ENCODE measurements at regions not wholly inside any gene's neighbourhood (a gene's known extent, or its start where the extent isn't known, plus 50 kb on each side); places are given as distances from the start of the nearest gene placed in this dataset.
"Not testable (repeated sequence)": the region's sequence is repeated elsewhere in the genome, so short reads cannot be mapped to it uniquely, and the experiment has no call there.

- no peak for TF ChIP-seq CTCF (IDR thresholded peaks at IDR 0.05; ENCODE audit: low read length, missing control alignments)
- no peak overlapping the region for H3K4me3 ChIP-seq (replicated peaks; ENCODE audit: low read depth, low read length)
- no peak for DNase-seq (ENCODE audit: low read depth)
Observed at GRCh38 chr10:81405399-81405798, 469.6 kb upstream of the NRG3 start.

DNA sequence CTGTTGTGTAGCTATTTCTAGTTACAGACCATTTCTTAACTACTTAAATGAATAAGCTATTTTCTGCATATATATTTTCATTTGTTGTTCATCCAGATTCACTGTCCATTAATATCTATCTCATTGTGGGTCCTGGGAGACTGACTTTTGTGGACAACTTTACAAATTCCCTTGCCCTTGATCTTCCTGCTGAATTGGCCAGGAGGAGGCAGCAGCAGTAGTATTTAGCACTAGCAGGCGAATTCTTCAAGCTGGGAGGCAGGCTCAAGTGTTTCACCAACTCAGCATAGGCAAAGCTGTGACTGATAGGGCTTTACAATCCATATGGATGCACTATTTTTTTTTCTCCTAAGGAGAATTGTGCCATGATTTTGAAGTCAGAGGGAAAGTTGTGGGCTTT lies 461.0 kb upstream of the NRG3 start:
- DNase-seq (ENCODE audit: low read depth), result no peak
- no peak overlapping the region for H3K4me3 ChIP-seq (replicated peaks; ENCODE audit: low read depth, low read length)
- TF ChIP-seq CTCF (IDR thresholded peaks at IDR 0.05; ENCODE audit: low read length, missing control alignments), result no peak

DNA sequence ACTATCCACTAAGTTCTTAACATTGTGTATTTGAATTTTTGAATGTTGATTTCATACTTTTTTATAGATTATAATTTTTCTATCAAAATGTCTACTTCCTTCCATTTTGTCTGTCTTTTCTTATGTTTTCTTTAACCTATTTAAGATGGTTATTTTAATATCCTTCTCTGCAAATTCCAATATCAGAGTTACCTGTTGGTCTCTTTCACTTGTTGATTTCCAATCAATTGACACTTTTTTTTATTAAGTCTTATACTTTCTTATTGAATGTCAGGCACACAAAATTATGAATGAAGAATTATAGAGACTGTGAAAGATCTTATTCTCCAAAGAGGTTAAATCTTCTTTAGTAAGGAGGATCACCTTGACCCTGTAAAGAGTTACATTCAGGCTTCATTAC lies 448.3 kb upstream of the NRG3 start:
- no peak for DNase-seq (ENCODE audit: low read depth)
- H3K4me3 ChIP-seq (replicated peaks; ENCODE audit: low read depth, low read length), result no peak overlapping the region

GRCh38 chr10:81428456-81429134 lies 446.4 kb upstream of the NRG3 start:
- no peak for TF ChIP-seq CTCF (IDR thresholded peaks at IDR 0.05; ENCODE audit: low read length, missing control alignments)
- H3K4me3 ChIP-seq (replicated peaks; ENCODE audit: low read depth, low read length), result no peak overlapping the region

More for the DNA sequence above, 448.3 kb upstream of the NRG3 start:
- no peak for TF ChIP-seq CTCF (IDR thresholded peaks at IDR 0.05; ENCODE audit: low read length, missing control alignments)

GRCh38 chr10:81439445-81439844 lies 435.5 kb upstream of the NRG3 start:
- H3K4me3 ChIP-seq (replicated peaks; ENCODE audit: low read depth, low read length), result no peak overlapping the region
- TF ChIP-seq CTCF (IDR thresholded peaks at IDR 0.05; ENCODE audit: low read length, missing control alignments), result no peak
- DNase-seq (ENCODE audit: low read depth), result no peak

More at GRCh38 chr10:81428456-81429134, 446.4 kb upstream of the NRG3 start:
- no peak for DNase-seq (ENCODE audit: low read depth)

DNA sequence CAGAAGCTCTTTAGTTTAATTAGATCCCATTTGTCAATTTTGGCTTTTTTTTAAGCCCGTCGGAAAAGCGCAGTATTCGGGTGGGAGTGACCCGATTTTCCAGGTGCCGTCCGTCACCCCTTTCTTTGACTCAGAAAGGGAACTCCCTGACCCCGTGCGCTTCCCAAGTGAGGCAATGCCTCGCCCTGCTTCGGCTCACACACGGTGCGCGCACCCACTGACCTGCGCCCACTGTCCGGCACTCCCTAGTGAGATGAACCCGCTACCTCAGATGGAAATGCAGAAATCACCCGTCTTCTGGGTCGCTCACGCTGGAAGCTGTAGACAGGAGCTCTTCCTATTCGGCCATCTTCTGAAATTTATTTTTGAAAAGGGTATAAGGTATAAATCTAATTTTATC lies 433.4 kb upstream of the NRG3 start:
- not testable (repeated sequence) for DNase-seq (ENCODE audit: low read depth); H3K4me3 ChIP-seq (replicated peaks; ENCODE audit: low read depth, low read length)

DNA sequence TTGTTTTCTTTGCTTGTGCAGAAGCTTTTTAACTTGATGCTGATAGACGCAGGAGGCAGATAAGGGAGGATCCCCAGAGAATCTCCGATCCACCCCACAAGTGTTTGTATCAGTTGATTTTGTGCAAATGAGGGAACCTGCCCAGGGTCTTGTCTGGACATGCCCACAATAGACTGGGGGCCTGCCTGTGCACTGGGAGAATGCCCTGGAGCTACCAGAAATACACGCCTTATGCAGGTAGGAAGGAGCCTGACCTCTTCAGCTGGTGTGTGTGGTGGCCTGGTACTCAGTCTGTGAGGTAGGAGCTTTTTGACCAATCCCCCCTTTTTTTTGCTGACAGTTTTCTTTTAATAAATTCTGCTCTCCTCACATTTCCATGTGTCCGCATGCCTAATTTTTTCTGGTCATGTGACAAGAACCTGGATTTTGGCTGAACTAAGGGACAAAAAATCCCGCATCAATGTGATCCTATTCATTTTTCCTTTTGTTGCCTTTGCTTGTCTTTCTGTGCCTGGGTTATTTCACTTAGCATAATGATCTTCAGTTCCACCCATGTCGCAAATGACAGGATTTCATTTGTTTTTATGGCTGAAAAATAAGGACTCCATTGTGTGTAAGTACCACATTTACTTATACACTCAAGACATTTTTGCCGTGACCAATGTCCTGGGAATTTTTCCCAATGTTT lies 430.6 kb upstream of the NRG3 start:
- no peak for DNase-seq (ENCODE audit: low read depth)
- no peak for TF ChIP-seq CTCF (IDR thresholded peaks at IDR 0.05; ENCODE audit: low read length, missing control alignments)
- no peak overlapping the region for H3K4me3 ChIP-seq (replicated peaks; ENCODE audit: low read depth, low read length)
